SK-N-MC (cell line): ENCODE measurements at regions not wholly inside any gene's neighbourhood (a gene's known extent, or its start where the extent isn't known, plus 50 kb on each side); places are given as distances from the start of the nearest gene placed in this dataset.

Source experiments
- DNase-seq: peaks from one replicate; pipeline ENCODE4 v3.0.0-alpha.2; 2011; ENCODE audit warnings: low read depth, low spot score
- H3K27ac ChIP-seq: fragments of 200-600 bp; sonication (generic); 2 replicates; pipeline ENCODE4 v1.5.1; 2016; ENCODE audit warnings: mixed run types
- H3K36me3 ChIP-seq: fragments of 200-600 bp; sonication (generic); 2 replicates; pipeline ENCODE4 v1.6.1; 2017; ENCODE audit warnings: antibody characterized with exemption, low read length, mixed read lengths; ENCODE audit not compliant: insufficient read depth
- H3K4me3 ChIP-seq: fragments of 200-600 bp; sonication (generic); 2 replicates; pipeline ENCODE4 v1.5.1; 2016
- H3K9ac ChIP-seq: fragments of 200-600 bp; sonication (generic); 2 replicates; pipeline ENCODE4 v1.8.0; 2017; ENCODE audit warnings: mixed run types, mixed read lengths; ENCODE audit not compliant: insufficient read length
- H3K9me3 ChIP-seq: fragments of 200-600 bp; sonication (generic); 2 replicates; pipeline ENCODE4 v1.6.1; 2017; ENCODE audit warnings: low read depth, mild to moderate bottlenecking, antibody characterized with exemption, low read length, moderate library complexity, mixed read lengths
- EZH2 ChIP-seq: fragments of 200-600 bp; sonication (generic); IDR thresholded peaks from one replicate; pipeline ENCODE4 v1.6.1; 2017; ENCODE audit warnings: antibody characterized with exemption
- FOXP2 ChIP-seq: optimal IDR thresholded peaks from 2 replicates; pipeline ENCODE3; 2011; ENCODE audit warnings: mild to moderate bottlenecking, moderate library complexity; ENCODE audit not compliant: insufficient read depth; ENCODE audit errors: extremely low read length, control extremely low read depth
- POLR2AphosphoS5 ChIP-seq: IDR thresholded peaks from 2 replicates; pipeline ENCODE4 v1.6.1; 2012; ENCODE audit warnings: mild to moderate bottlenecking, low read depth, low read length, borderline replicate concordance

- Histone ChIP-seq H3K27ac (no peak overlapping the region), H3K9ac (no peak overlapping the region), H3K9me3 (no peaks in the 10 kb centered on the region), H3K36me3 (no peaks in the 10 kb centered on the region), H3K4me3 (no peak overlapping the region)
- DNase-seq, result no peak
- no peak for TF ChIP-seq FOXP2
- no peak for TF ChIP-seq EZH2
- no peak for TF ChIP-seq POLR2AphosphoS5
Measured at GRCh38 chr1:219401724-219402625, 210.9 kb downstream of the ZC3H11B start.

DNA sequence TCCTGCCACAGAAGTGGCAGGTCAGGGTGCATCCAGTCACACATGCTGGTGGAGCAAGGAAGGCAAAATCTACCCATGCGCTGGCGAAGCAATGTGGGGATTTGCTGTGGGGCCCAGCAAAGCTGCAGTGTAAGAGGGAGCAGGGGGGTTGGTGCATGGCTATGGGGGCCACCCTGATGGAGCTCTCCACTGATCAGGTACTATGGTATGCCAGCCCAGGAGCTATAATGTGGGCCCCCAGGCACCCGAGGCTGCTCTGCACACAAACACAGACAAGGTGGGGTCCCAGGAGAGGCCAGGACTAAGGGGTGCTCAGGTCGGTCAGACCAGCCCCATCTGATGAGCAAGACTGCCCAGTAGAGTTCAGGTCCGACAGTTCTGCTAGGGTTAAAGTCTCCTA, 213.5 kb downstream of the ZC3H11B start:
- no peaks in the 10 kb centered on the region; the same call in 1 of the 2 replicates for H3K9me3 ChIP-seq
- no peak overlapping the region for H3K4me3 ChIP-seq
- no peak for DNase-seq
- no peak overlapping the region for H3K27ac ChIP-seq
- H3K36me3 ChIP-seq, result no peaks in the 10 kb centered on the region
- H3K9ac ChIP-seq, result no peak overlapping the region
- TF ChIP-seq FOXP2, result no peak
- TF ChIP-seq EZH2, result no peak
- no peak for TF ChIP-seq POLR2AphosphoS5

- no peak overlapping the region for H3K27ac ChIP-seq
- no peak for DNase-seq
- no peaks in the 10 kb centered on the region for H3K36me3 ChIP-seq
- H3K4me3 ChIP-seq, result no peak overlapping the region
- no peaks in the 10 kb centered on the region; the same call in 1 of the 2 replicates for H3K9me3 ChIP-seq
- H3K9ac ChIP-seq, result no peak overlapping the region
- TF ChIP-seq EZH2 (no peak), FOXP2 (no peak), POLR2AphosphoS5 (no peak)
Measured at GRCh38 chr1:219398815-219399396, 214.0 kb downstream of the ZC3H11B start.

DNA sequence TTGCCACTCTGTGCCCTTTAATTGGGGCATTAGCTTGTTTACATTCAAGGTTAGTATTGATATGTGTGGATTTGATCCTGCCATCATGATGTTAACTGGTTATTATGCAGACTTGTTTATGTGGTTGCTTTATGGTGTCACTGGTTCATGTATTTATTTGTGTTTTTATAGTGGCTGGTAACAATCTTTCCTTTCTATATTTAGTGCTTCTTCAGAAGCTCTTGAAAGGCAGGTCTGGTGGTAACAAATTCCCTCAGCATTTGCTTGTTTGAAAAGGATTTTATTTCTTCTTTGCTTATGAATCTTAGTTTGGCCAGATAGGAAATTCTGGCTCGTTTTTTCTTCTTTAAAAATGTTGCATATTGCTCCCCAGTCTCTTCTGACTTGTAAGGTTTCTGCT, 215.4 kb downstream of the ZC3H11B start:
- H3K9me3 ChIP-seq, result no peaks in the 10 kb centered on the region; the same call in 1 of the 2 replicates
- TF ChIP-seq EZH2 (no peak), POLR2AphosphoS5 (no peak), FOXP2 (no peak)
- no peak for DNase-seq
- no peak overlapping the region for H3K9ac ChIP-seq
- no peaks in the 10 kb centered on the region for H3K36me3 ChIP-seq
- no peak overlapping the region for H3K4me3 ChIP-seq
- no peak overlapping the region for H3K27ac ChIP-seq

DNA sequence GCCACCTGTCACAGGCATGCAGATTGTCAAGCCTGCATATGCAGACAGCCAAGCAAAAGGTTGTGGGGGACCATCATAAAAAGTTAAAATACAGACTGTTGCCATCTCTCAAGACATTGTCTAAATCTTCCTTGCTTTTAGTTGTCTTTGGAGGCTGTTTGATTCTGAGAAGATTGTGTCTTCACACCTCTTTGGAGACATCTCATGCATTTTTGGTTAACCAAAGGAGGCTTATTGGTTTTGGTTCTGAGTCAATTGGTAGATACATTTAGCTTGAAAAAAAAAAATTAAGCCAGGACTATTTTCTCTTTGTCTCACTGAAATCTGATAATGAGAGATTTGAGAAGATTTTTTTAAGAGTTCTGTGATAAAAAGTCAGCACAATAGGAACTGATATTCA, 217.6 kb downstream of the LYPLAL1 start:
- Histone ChIP-seq H3K9ac (no peak overlapping the region), H3K4me3 (no peak overlapping the region), H3K27ac (no peak overlapping the region), H3K9me3 (no peaks in the 10 kb centered on the region; the same call in 1 of the 2 replicates), H3K36me3 (no peaks in the 10 kb centered on the region)
- TF ChIP-seq POLR2AphosphoS5 (no peak), EZH2 (no peak), FOXP2 (no peak)
- DNase-seq, result no peak

GRCh38 chr1:219387211-219387610, 213.5 kb downstream of the LYPLAL1 start:
- no peak overlapping the region for H3K9ac ChIP-seq
- TF ChIP-seq POLR2AphosphoS5, result no peak
- TF ChIP-seq EZH2, result no peak
- TF ChIP-seq FOXP2, result no peak
- H3K36me3 ChIP-seq, result no peaks in the 10 kb centered on the region
- DNase-seq, result no peak
- no peaks in the 10 kb centered on the region for H3K9me3 ChIP-seq
- H3K4me3 ChIP-seq, result no peak overlapping the region
- H3K27ac ChIP-seq, result no peak overlapping the region

- Histone ChIP-seq H3K27ac (no peak overlapping the region), H3K36me3 (no peaks in the 10 kb centered on the region), H3K4me3 (no peak overlapping the region), H3K9ac (no peak overlapping the region), H3K9me3 (no peaks in the 10 kb centered on the region)
- DNase-seq, result no peak
- TF ChIP-seq EZH2 (no peak), POLR2AphosphoS5 (no peak), FOXP2 (no peak)
Measured at GRCh38 chr1:219385787-219386427, 212.2 kb downstream of the LYPLAL1 start.

GRCh38 chr1:219383281-219383680, 209.6 kb downstream of the LYPLAL1 start:
- H3K9me3 ChIP-seq, result no peaks in the 10 kb centered on the region
- no peak for DNase-seq
- TF ChIP-seq FOXP2 (no peak), EZH2 (no peak), POLR2AphosphoS5 (no peak)
- no peaks in the 10 kb centered on the region for H3K36me3 ChIP-seq
- H3K27ac ChIP-seq, result no peak overlapping the region
- no peak overlapping the region for H3K9ac ChIP-seq
- no peak overlapping the region for H3K4me3 ChIP-seq

DNA sequence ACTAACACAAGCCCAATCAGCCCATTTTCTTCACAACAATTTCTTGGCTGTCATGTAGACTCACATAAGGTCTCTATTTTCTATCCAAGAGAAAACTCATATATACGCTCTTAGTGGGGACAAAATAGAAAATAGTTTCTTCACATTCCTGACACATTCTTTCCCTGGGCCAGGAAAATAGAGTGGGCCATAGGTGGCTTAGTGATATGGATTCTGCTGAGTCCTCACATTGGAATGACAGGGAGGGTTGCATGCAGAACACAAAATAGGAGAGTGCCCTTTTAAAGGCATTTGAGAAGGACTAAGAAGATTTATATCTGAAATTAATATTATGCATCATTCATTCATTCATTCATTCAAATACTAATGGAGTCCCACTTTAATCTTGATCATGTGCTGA, 207.7 kb downstream of the LYPLAL1 start:
- no peak for DNase-seq
- Histone ChIP-seq H3K9ac (no peak overlapping the region), H3K4me3 (no peak overlapping the region), H3K9me3 (no peaks in the 10 kb centered on the region), H3K36me3 (no peaks in the 10 kb centered on the region), H3K27ac (no peak overlapping the region)
- TF ChIP-seq POLR2AphosphoS5, result no peak
- TF ChIP-seq FOXP2, result no peak
- TF ChIP-seq EZH2, result no peak
